KMS-11 (cell line): ENCODE measurements at regions not wholly inside any gene's neighbourhood (a gene's known extent, or its start where the extent isn't known, plus 50 kb on each side); places are given as distances from the start of the nearest gene placed in this dataset.

Source experiments
- H2AFZ ChIP-seq: fragments of 200-600 bp; sonication (generic); 2 replicates; pipeline ENCODE4 v1.6.1; 2016; ENCODE audit warnings: antibody characterized with exemption, mixed run types, low read depth
- H3K27ac ChIP-seq: fragments of 200-600 bp; sonication (generic); 2 replicates; pipeline ENCODE4 v1.6.1; 2016; ENCODE audit warnings: mild to moderate bottlenecking, mixed run types
- H3K27me3 ChIP-seq: fragments of 200-600 bp; sonication (generic); 2 replicates; pipeline ENCODE4 v1.6.1; 2017; ENCODE audit warnings: mild to moderate bottlenecking, low read depth, mixed run types, moderate library complexity; ENCODE audit not compliant: insufficient read depth
- H3K36me3 ChIP-seq: fragments of 200-600 bp; sonication (generic); 2 replicates; pipeline ENCODE4 v1.6.1; 2017; ENCODE audit warnings: mild to moderate bottlenecking, mixed run types; ENCODE audit not compliant: insufficient read depth
- H3K4me1 ChIP-seq: fragments of 200-600 bp; sonication (generic); 2 replicates; pipeline ENCODE4 v1.6.1; 2016; ENCODE audit warnings: mild to moderate bottlenecking, low read depth, mixed run types; ENCODE audit not compliant: poor library complexity, severe bottlenecking
- H3K4me2 ChIP-seq: fragments of 200-600 bp; sonication (generic); 2 replicates; pipeline ENCODE4 v1.7.0; 2016; ENCODE audit warnings: mild to moderate bottlenecking, mixed run types
- H3K4me3 ChIP-seq: fragments of 200-600 bp; sonication (generic); IDR thresholded peaks from 2 replicates; pipeline ENCODE4 v1.6.1; 2017; ENCODE audit warnings: low read depth, low read length, mixed read lengths; ENCODE audit not compliant: insufficient read depth
- H3K79me2 ChIP-seq: fragments of 200-600 bp; sonication (generic); 2 replicates; pipeline ENCODE4 v1.6.1; 2016; ENCODE audit warnings: low read depth, mixed run types; ENCODE audit not compliant: insufficient read depth
- H3K9ac ChIP-seq: fragments of 200-600 bp; sonication (generic); 2 replicates; pipeline ENCODE4 v1.6.1; 2016; ENCODE audit warnings: mild to moderate bottlenecking, mixed run types
- H4K20me1 ChIP-seq: fragments of 200-600 bp; sonication (generic); 2 replicates; pipeline ENCODE4 v1.6.1; 2016; ENCODE audit warnings: mild to moderate bottlenecking, mixed run types; ENCODE audit not compliant: insufficient read depth
- CTCF ChIP-seq: fragments of 200-600 bp; sonication (generic); conservative IDR thresholded peaks from 2 replicates; pipeline ENCODE4 v1.6.1; 2017; ENCODE audit warnings: low read depth, mild to moderate bottlenecking, antibody characterized with exemption, low read length, moderate library complexity, mixed read lengths

- H3K27ac ChIP-seq, result no peak overlapping the region
- TF ChIP-seq CTCF, result no peak
- no peak overlapping the region for H3K4me2 ChIP-seq
- no peaks in the 10 kb centered on the region for H3K36me3 ChIP-seq
- H4K20me1 ChIP-seq, result no peaks in the 10 kb centered on the region
- no peaks in the 10 kb centered on the region for H3K4me1 ChIP-seq
- no peaks in the 10 kb centered on the region for H3K27me3 ChIP-seq
- no peak overlapping the region for H2AFZ ChIP-seq
- no peak overlapping the region for H3K9ac ChIP-seq
- H3K79me2 ChIP-seq, result no peaks in the 10 kb centered on the region
- no peak overlapping the region for H3K4me3 ChIP-seq
Measured at GRCh38 chr10:128280271-128280670, 154.0 kb upstream of the MKI67 start.

GRCh38 chr10:128281343-128281742 is 155.1 kb upstream of the MKI67 start:
- Histone ChIP-seq H3K4me1 (no peaks in the 10 kb centered on the region), H3K36me3 (no peaks in the 10 kb centered on the region), H2AFZ (no peak overlapping the region), H3K4me3 (no peak overlapping the region), H3K4me2 (no peak overlapping the region), H3K79me2 (no peaks in the 10 kb centered on the region), H3K27ac (no peak overlapping the region), H3K27me3 (no peaks in the 10 kb centered on the region), H4K20me1 (no peaks in the 10 kb centered on the region), H3K9ac (no peak overlapping the region)
- no peak for TF ChIP-seq CTCF

GRCh38 chr10:128281861-128282260 is 155.6 kb upstream of the MKI67 start:
- TF ChIP-seq CTCF, result no peak
- H3K36me3 ChIP-seq, result no peaks in the 10 kb centered on the region
- H3K4me3 ChIP-seq, result no peak overlapping the region
- H3K27ac ChIP-seq, result no peak overlapping the region
- H3K79me2 ChIP-seq, result no peaks in the 10 kb centered on the region
- H2AFZ ChIP-seq, result no peak overlapping the region
- no peaks in the 10 kb centered on the region for H3K4me1 ChIP-seq
- H3K27me3 ChIP-seq, result no peaks in the 10 kb centered on the region
- no peaks in the 10 kb centered on the region for H4K20me1 ChIP-seq
- H3K9ac ChIP-seq, result no peak overlapping the region
- no peak overlapping the region for H3K4me2 ChIP-seq

- Histone ChIP-seq H3K79me2 (no peaks in the 10 kb centered on the region), H3K4me1 (no peaks in the 10 kb centered on the region), H3K27me3 (no peaks in the 10 kb centered on the region), H4K20me1 (no peaks in the 10 kb centered on the region), H3K27ac (no peak overlapping the region), H3K4me2 (no peak overlapping the region), H3K36me3 (no peaks in the 10 kb centered on the region), H3K4me3 (no peak overlapping the region), H2AFZ (no peak overlapping the region), H3K9ac (no peak overlapping the region)
- TF ChIP-seq CTCF, result no peak
Measured at GRCh38 chr10:128286141-128286761, 160.0 kb upstream of the MKI67 start.
